PC-9 (cell line): ENCODE measurements at regions not wholly inside any gene's neighbourhood (a gene's known extent, or its start where the extent isn't known, plus 50 kb on each side); places are given as distances from the start of the nearest gene placed in this dataset.

Source experiments
- EZH2 ChIP-seq: fragments of 200-600 bp; sonication (generic); IDR thresholded peaks from 2 replicates; pipeline ENCODE4 v1.8.0; 2017; ENCODE audit warnings: antibody characterized with exemption, low read depth
- TF ChIP-seq, protein P1 (sequence below): fragments of 200-600 bp; sonication (generic); conservative IDR thresholded peaks from 2 replicates; pipeline ENCODE4 v1.6.1; 2017; ENCODE audit warnings: mixed run types, antibody characterized with exemption, mild to moderate bottlenecking, moderate library complexity

GRCh38 chr14:82122655-82123054 is 589.0 kb upstream of the SEL1L start:
- TF ChIP-seq, protein P1, sequence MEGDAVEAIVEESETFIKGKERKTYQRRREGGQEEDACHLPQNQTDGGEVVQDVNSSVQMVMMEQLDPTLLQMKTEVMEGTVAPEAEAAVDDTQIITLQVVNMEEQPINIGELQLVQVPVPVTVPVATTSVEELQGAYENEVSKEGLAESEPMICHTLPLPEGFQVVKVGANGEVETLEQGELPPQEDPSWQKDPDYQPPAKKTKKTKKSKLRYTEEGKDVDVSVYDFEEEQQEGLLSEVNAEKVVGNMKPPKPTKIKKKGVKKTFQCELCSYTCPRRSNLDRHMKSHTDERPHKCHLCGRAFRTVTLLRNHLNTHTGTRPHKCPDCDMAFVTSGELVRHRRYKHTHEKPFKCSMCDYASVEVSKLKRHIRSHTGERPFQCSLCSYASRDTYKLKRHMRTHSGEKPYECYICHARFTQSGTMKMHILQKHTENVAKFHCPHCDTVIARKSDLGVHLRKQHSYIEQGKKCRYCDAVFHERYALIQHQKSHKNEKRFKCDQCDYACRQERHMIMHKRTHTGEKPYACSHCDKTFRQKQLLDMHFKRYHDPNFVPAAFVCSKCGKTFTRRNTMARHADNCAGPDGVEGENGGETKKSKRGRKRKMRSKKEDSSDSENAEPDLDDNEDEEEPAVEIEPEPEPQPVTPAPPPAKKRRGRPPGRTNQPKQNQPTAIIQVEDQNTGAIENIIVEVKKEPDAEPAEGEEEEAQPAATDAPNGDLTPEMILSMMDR = no peak
- TF ChIP-seq EZH2 = no peak
